ENCODE measurements at regions not wholly inside any gene's neighbourhood (a gene's known extent, or its start where the extent isn't known, plus 50 kb on each side); places are given as distances from the start of the nearest gene placed in this dataset.

DNA sequence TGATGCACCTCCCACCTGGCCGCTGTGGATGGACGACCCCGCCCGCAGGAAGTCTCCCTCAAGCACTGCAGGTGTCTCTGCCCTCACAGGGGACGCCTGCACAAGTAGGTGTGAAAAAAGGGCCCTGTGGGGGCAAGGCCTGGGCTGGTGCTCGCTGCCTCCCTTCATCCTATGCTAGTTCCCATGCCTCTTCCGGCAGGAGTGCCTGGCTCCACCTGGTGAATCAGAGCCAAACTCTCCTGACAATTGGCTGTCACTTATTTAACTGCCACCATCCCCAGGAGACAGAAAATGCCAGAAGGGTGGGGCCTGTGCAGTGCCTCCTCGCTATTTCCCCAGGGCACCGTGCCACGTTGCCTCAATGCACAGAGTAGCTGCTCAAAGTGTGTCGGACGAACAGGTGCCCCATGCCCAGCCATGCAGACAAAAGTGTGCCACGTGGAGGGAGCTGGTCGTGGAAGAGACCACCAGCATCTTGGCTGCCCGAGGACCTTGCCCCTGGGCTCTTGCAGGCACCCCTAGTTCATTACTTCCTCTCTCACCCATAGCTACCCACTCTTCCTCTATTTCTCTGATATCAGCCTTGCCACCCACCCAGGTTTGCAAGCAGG is 170.7 kb downstream of the SEC14L1 start:
- no peak overlapping the region for H3K4ac ChIP-seq (replicated peaks; ENCODE audit: insufficient read length, low read depth, low read length)
- no peak overlapping the region for H3K4me2 ChIP-seq (ENCODE audit: insufficient read depth in 1 of 2, low read depth in 2 of 2, low read length in 2 of 2)
- no peak overlapping the region for H2BK20ac ChIP-seq (ENCODE audit: low read length)
- FAIRE-seq (no peak), DNase-seq (ENCODE audit: low read depth in 1 of 2, low spot score in 2 of 2) (no peak)
- H3K27ac ChIP-seq (ENCODE audit: low read depth, low read length) = no peak overlapping the region
- no peak overlapping the region for H2BK120ac ChIP-seq (replicated peaks; ENCODE audit: low read depth, low read length)
- H3K79me1 ChIP-seq (ENCODE audit: low read depth, low read length) = peaks cover 5% of the 10 kb centered on the region; the same call in 1 of the 2 replicates
- CTCF ChIA-PET (ENCODE audit: partially characterized antibody) = interaction anchor here (1.1 kb wide), 2 partner anchors 39 to 89 kb away, joined by 3 to 4 read pairs; no protein-coding TSS in a partner anchor
- no peak overlapping the region for H2BK12ac ChIP-seq (ENCODE audit: low read depth, low read length)
- H3K14ac ChIP-seq (ENCODE audit: insufficient read length) = no peak overlapping the region
- no peak overlapping the region for H3K23ac ChIP-seq (ENCODE audit: insufficient read length)
- no peak overlapping the region for H2AFZ ChIP-seq (ENCODE audit: low read length)
- no peak overlapping the region for H3K18ac ChIP-seq (ENCODE audit: extremely low read depth, low read length)
- H3K4me1 ChIP-seq (replicated peaks in 1 of 4; ENCODE audit: control insufficient read depth in 3 of 4, insufficient read depth in 4 of 4, low read length in 3 of 4) = peaks cover 0 to 14% (median 11%) of the 10 kb centered on the region in 4 experiments; a peak in 5 of 7 replicates
- H3K9me3 ChIP-seq (ENCODE audit: insufficient read depth in 2 of 2, low read depth in 1 of 2, low read length in 1 of 2) = no peaks in the 10 kb centered on the region
- no peak overlapping the region; the same call in 1 of the 2 replicates for H2BK5ac ChIP-seq (ENCODE audit: low read depth, low read length)
- no peaks in the 10 kb centered on the region; a peak in 1 of 4 replicates for H3K79me2 ChIP-seq (ENCODE audit: control insufficient read depth in 1 of 2, insufficient read depth in 2 of 2, low read length in 2 of 2)
- no peak overlapping the region for H3K4me3 ChIP-seq (ENCODE audit: extremely low read depth in 1 of 4, insufficient read depth in 2 of 4, low read depth in 3 of 4, low read length in 4 of 4)
- no peaks in the 10 kb centered on the region for H3K23me2 ChIP-seq (ENCODE audit: low read depth, low read length)
- no peaks in the 10 kb centered on the region for H3K27me3 ChIP-seq (replicated peaks in 1 of 4; ENCODE audit: control insufficient read depth in 3 of 4, extremely low read depth in 1 of 4, insufficient read depth in 3 of 4, low read length in 3 of 4)
- H3K56ac ChIP-seq (replicated peaks; ENCODE audit: insufficient read length, low read depth, low read length) = no peak overlapping the region
- no peak overlapping the region for H2BK15ac ChIP-seq (ENCODE audit: low read length)
- WGBS, 2 experiments (ENCODE audit: extremely low coverage in 1 of 2, insufficient coverage in 1 of 2, insufficient read length in 1 of 2, insufficient replicate concordance in 2 of 2, low coverage in 1 of 2, low lambda C conversion rate in 2 of 2, missing lambda C conversion rate in 1 of 2) = 92% methylated on average over 15 of the region's 15 CpGs; no CpG with 5 or more reads in 1 of the 2 experiments
- H4K8ac ChIP-seq (ENCODE audit: extremely low read depth, insufficient read depth, low read length) = no peak overlapping the region
- H4K20me1 ChIP-seq (replicated peaks in 1 of 2; ENCODE audit: control insufficient read depth in 1 of 2, insufficient read depth in 2 of 2, low read length in 2 of 2) = peaks cover 0 to 11% of the 10 kb centered on the region in 2 experiments
- POLR2A ChIA-PET (ENCODE audit: partially characterized antibody) = no interaction called here
- H4K5ac ChIP-seq (ENCODE audit: insufficient read length, low read depth, low read length) = no peak overlapping the region
- H3K36me3 ChIP-seq (ENCODE audit: control insufficient read depth in 2 of 4, insufficient read depth in 4 of 4, low read length in 3 of 4) = no peaks in the 10 kb centered on the region
- H3K9ac ChIP-seq (replicated peaks in 1 of 4; ENCODE audit: extremely low read depth in 1 of 4, low read depth in 3 of 4, low read length in 3 of 4) = no peak overlapping the region
- no peak overlapping the region for H2AK5ac ChIP-seq (ENCODE audit: low read depth, low read length)
- H4K91ac ChIP-seq (replicated peaks; ENCODE audit: insufficient read length, low read length) = no peak overlapping the region
- TF ChIP-seq SIN3A (conservative IDR thresholded peaks at IDR 0.05 in 1 of 2, IDR thresholded peaks at IDR 0.05 in 1 of 2; ENCODE audit: low read depth in 1 of 2, low read length in 2 of 2) (no peak), EP300 (IDR thresholded peaks at IDR 0.05; ENCODE audit: borderline replicate concordance in 1 of 2, low read depth in 2 of 2, low read length in 2 of 2) (no peak), POLR2A (IDR thresholded peaks at IDR 0.05; ENCODE audit: control extremely low read depth in 1 of 2, low read depth in 2 of 2, low read length in 2 of 2) (no peak), RXRA (IDR thresholded peaks at IDR 0.05; ENCODE audit: insufficient read depth, low read depth, low read length) (no peak), BCL11A (IDR thresholded peaks at IDR 0.05; ENCODE audit: low read depth in 2 of 2, low read length in 2 of 2) (no peak), POU5F1 (IDR thresholded peaks at IDR 0.05; ENCODE audit: low read depth, low read length) (no peak), EGR1 (IDR thresholded peaks at IDR 0.05; ENCODE audit: borderline replicate concordance, low read depth, low read length) (no peak), TAF1 (IDR thresholded peaks at IDR 0.05; ENCODE audit: low read depth, low read length) (no peak), JUND (IDR thresholded peaks at IDR 0.05; ENCODE audit: low read length) (no peak), BACH1 (IDR thresholded peaks at IDR 0.05; ENCODE audit: low read length) (no peak), NANOG (IDR thresholded peaks at IDR 0.05; ENCODE audit: insufficient read depth, low read depth, low read length, poor library complexity, severe bottlenecking) (no peak)
- TF ChIP-seq, protein P1, sequence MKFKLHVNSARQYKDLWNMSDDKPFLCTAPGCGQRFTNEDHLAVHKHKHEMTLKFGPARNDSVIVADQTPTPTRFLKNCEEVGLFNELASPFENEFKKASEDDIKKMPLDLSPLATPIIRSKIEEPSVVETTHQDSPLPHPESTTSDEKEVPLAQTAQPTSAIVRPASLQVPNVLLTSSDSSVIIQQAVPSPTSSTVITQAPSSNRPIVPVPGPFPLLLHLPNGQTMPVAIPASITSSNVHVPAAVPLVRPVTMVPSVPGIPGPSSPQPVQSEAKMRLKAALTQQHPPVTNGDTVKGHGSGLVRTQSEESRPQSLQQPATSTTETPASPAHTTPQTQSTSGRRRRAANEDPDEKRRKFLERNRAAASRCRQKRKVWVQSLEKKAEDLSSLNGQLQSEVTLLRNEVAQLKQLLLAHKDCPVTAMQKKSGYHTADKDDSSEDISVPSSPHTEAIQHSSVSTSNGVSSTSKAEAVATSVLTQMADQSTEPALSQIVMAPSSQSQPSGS (IDR thresholded peaks at IDR 0.05; ENCODE audit: low read length) = no peak
